Stimulated activated CD8-positive, alpha-beta memory T cell treated with anti-CD3 and anti-CD28 coated beads, Interleukin-4, amount 100 ng/mL, for 4 hours (primary cell): ENCODE measurements at regions not wholly inside any gene's neighbourhood (a gene's known extent, or its start where the extent isn't known, plus 50 kb on each side); places are given as distances from the start of the nearest gene placed in this dataset.

Experiments used
- DNase-seq, 2 donors: peaks; one replicate each; pipeline ENCODE4 v3.0.0-alpha.2; 2020; ENCODE audit warnings: low read depth in 2 of 2, low spot score in 1 of 2

DNA sequence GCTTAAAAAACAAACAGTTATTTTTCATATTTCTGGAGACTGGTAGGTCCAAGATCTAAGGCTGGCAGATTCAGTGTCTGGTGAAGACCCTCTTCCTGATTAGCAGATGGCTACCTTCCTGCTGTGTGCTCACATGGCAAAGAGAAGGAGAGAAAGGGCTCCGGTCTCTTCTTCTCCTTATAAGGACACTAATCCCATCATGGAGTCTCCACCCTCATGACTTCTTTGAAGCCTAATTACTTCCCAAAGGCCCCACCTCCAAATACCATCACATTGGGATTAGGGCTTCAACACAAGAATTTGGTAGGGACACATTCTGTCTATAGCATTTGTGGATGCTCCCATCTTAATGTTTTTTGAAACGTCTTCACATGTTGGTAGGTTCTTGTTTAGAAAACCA, 391.1 kb downstream of the TMEM161B start:
- DNase-seq, result no peak

DNA sequence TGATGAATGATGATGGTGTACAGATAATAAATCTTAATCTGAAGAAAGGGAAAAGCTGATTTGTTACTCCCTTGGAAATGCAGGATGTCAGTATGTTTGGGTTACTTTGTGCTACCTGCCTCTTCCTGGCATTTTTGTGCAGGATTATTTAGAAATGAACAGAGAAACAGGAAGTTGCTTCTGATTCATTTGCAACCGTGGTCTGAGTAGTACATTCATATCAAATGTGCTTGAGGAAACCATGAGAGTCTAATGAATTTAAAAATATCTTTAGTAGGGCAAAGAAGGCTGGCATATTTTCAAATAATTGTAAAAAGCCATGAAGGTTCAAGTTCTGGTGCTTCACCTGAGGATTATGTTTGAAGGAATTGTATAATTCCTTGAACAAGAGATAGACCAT, 391.6 kb downstream of the TMEM161B start:
- DNase-seq, result no peak

DNA sequence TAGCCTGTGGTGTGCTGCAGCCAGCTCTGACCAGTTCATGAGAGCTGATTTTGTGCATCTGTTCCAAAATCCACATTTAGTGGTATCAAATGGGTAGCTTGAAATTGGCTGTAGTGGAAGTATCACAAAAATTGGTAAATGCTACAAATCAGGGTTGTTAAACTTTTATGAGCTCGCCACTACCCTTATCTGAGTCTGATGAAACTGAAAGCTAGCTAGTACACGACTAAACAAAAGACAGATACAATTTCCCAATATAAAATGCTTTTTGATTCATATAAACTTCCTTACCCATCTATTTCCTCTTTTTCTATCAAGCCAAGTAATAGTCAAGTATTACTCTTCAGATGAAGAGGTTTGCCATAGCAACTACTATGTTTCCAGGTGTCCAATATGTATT, 392.0 kb downstream of the TMEM161B start:
- DNase-seq, result no peak

DNA sequence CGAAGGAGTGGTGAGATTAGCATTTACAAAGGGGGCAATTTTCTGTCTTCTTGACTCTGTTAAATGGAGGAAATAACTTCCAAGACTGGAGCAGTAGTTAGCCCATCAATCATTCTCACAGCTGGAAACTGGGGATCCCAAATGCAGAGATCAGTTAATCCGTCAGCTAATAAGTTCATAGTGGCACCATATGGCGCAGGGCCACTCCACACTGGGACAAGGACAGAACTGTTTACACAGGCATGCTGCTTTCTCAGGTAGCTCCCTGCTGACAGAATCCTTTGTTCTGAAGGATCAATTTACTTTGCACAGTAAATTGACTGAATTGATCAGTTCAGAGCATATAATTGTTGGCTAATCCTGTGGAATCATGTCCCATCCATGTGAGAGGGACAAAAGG, 395.7 kb downstream of the TMEM161B start:
- DNase-seq, result no peak

DNA sequence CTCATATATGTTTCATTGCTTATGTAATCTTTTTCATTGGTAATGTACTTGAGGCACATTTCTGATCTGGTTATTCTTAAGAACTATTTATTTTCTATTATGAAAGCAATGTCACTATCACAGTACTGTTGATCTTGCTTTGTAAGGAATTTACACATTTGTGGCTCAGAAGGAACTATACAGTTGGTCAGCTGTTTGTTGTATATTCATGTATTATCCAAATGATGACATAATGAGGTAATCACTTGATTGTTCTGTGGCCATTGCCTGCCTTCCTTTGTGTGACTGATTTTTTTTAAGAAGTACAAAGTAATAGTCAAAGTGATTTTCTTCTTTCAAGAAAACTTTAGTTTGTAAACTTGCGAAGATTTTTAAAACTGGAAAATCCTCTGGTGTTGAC, 399.9 kb downstream of the TMEM161B start:
- no peak for DNase-seq

DNA sequence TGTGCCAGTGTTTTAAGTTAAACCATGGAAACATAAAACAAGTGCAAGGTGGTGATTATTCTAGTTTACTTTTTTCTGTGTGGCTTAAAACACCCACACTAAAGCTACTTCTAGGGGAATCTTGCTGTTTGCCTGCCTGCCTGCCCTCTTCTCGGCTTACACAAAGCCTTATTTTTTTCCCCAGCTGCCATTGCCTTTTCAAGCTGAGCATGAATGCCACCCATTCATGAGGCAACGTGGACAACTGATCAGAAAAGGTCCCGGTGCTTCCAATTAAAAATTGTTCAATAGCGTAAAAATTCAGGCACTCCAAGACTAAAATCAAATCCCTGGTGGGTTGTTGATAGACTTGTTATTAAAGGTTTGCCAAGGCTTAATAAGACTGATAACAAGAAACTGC, 401.4 kb downstream of the TMEM161B start:
- no peak for DNase-seq

DNA sequence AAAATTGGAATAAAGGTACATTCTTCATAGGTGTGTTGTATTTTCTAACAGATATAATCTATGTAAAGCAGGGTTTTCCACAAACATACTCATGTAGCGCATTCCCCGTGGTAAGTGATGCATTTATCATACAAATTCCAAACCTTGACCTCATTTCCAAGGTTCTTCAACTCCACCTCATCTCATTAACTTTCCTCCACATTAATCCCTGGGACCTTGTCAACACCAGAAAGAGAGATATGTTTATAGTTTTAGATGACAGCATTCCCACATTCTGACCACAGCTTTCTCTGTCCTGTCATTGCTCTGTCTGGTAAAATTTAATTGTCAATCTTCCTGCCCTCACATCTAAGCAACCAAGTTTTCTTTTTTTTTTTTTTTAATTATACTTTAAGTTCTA, 415.1 kb downstream of the TMEM161B start:
- DNase-seq, result no peak

DNA sequence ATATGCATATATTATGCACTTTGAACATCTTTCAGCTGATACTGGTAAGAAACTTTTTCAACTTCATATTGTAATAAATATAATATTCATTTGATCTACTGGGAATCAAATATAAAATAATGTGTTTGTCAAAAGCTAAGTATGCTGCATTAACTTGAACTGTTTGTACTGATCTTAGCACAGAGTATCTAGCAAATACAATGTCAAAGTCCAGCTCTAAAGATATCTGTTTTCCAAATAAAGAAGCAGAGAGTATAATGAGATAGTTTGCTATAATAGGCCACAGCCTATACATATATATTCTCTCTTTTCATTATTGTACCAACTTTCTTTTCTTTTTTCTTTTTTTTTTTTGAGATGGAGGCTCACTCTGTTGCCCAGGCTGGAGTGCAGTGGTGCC, 417.0 kb downstream of the TMEM161B start:
- no peak for DNase-seq

DNA sequence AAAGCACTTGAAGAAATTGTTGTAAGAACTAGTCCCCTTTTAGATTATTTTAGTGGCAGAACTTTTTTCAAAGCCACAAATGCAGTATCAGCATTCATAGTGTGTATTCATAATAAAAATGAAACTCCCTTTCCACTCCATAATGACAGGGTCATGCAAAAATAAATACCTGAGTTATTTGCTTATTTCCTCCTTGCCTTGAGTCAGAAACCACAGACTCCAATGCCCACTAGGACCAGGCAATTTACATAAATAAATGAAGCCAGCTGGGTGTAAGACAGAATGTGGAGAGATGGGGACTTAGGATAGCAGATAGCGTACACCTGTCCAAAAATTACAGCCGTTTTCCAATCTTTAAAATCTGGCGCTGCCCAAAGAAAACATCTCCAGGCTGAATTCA, 417.8 kb downstream of the TMEM161B start:
- no peak for DNase-seq

DNA sequence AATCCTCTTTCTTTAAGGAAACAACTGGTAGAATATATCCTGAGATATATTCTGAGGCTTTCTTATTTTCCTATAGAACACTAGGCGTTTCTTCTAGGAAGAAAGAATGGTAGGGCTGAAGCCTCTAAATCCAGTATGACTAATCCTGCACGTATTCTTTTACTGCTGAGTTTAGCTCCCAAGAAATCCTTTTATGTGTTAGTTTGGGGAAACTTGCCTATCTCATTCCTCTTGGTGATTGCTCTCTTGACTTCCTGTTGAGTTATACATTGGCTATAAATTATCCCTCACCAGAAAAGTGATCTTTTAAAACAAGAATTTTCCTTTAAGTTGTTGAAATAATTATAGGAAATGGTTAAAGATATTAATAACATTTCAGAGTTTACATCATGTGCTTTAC, 422.9 kb downstream of the TMEM161B start:
- DNase-seq, result no peak

DNA sequence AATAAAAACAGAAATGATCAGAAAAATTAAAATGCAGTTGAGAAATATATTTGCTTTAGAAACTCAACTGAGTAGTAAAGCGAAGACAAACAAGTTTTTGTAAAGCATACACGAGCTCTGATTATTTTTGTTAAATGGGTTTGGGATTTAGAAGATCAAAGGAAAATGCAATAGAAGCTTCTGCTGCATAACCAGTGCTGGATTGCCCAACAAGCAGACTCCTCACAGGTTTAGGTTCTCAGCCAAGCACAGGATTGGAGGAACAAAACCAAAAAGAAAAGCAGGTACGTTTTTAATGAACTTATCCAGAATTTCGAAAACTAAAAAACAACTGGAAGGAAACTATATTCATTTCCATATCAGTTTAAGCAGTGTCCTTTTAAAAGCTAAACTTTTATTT, 423.8 kb downstream of the TMEM161B start:
- DNase-seq, result no peak

DNA sequence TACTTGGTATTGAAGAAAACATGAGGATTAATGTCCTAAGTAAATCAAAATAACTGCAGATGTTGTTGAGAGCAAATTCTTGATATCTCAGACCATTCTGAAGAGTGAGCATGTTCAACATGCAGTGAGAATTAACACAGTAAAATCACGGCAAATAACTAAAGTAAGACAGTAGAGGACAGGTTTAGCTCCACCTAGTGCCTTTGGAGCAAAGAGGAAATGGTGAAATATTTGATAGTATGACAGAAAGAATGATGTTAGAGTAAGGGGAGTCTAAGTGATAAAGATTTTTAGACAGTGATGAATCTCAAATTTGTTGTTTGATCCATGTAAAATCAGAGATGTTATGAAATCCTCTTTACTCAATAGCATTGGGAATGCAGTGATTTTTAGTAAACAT, 424.2 kb downstream of the TMEM161B start:
- DNase-seq, result no peak

DNA sequence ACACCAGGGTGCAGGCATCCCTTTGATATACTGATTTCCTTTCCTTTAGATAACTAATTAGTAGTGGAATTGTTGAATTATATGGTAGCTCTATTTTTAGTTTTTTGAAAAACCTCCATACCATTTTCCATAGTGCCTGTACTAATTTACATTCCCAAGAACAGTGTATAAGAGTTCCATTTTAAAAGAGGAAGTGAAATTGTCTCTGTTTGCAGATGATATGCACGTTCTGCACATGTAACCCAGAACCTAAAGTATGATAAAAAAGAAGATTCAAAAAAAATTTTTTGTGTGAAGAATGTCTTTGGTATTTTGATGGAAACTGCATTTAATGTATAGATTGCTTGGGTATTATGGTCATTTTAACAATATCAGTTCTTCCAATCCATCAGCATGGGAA, 424.0 kb upstream of the CCNH start:
- no peak for DNase-seq

DNA sequence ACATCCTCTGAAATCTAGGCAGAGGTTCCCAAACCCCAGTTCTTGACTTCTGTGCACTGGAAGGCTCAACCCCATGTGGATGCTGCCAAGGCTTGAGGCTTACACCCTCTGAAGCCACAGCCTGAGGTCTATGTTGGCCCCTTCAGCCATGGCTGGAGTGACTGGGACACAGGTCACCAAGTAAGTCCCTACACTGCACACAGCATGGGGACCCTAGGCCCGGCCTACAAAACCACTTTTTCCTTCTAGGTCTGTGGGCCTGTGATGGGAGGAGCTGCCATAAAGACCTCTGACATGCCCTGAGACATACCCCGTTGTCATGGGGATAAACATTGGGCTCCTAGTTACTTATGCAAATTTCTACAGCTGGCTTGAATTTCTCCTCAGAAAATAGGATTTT, 418.8 kb upstream of the CCNH start:
- no peak for DNase-seq

DNA sequence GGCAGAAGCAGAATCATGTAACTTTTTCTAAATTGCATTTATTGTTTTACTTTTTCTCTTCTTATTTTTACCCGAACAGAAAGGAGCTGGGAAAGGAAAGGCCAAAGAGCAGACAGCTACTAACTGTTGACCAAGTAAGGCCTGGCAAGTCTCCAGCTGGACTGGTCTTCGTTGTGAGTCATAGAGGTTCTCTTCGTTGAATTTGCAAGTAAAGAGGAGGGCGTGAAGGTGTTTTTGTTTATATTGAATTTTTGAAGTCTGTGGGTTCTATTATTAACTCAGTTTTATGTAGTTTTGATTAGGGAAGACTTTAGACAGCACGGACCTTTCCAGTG, 416.5 kb upstream of the CCNH start:
- DNase-seq, result no peak

DNA sequence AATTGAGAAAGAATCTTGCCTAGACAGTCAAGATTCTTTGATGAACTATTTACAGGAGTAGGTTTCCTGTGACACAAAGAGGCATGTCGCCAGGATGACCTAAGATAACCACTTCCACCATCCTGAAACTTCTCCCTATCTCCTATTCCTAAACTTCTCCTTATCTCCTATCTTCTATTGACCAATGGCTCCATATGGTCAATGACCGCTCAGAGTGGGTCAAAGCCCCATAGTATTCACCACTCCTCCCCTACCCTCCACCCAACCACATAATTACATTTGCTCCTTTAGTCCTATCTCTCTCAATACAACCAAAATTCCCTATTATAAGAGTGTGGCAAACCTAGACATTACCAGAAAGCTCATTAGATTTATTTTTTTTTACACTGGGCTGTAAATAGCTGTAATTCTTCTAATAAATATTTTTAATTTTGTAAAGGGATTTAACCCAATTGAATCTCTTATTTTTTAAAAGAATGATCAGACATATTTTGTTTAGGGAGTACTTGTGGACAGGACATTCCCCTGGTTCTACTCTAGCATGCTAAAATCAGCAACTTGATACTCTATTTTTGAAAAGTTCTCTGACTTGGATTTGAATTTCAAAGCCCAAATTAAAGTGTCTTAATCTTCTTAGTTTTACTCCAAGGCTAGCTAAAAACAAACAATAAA, 416.0 kb upstream of the CCNH start:
- DNase-seq, result no peak

DNA sequence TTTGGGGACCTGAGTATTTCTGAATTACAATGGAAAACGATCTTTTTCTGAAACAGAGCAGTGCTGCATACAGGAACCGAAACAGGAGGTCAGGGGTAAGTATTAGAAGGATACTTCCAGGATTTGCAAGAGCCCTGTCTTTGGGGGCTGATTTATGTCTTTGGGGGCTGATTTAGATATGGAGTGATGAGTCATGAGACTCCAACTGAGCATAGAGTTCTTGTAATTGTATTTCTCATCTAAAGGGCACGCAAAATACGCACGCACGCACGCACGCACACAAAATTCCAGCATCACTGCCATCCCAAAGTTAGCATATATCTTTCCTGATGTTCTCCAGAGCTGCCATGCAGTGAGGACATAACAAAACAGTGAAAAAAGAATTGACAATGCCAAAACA, 414.8 kb upstream of the CCNH start:
- DNase-seq, result no peak

DNA sequence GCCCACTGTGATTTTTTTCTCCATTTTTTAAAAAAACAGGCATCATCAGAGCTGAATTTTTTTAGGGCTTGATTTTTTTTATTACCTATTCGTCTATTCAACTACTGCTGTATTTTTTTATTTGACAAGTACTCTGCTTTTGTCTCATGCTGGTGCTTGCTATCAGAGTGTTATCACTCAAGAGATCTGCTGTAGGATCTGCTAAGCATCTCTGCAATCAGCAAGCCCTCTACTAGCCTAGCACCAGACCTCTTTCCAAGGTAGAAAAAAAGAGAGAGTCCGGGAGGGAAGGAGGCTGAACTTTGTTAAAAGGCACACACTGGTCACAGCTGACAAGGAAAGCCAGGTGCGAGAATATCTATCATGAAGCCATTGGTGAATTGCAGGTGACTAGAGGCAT, 413.8 kb upstream of the CCNH start:
- DNase-seq, result no peak

DNA sequence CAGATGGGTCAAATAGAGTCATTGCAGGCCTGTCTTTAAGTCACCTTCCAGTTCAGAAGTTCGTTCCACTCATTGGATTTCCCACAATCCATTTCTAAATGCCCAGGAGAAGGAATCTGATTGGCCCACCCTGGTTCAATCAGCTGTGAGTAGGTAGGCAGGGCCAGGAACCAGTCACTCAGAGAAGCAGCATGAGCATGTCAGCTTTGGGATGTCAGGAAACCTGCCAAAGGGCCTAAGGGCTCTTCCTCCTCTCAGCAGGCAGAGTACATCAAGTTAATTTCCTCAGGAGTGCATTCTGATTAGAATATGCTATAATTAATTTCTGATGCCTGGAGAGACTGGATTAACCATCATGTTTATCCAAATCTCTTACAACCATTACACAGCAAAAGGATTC, 412.9 kb upstream of the CCNH start:
- DNase-seq, result no peak

DNA sequence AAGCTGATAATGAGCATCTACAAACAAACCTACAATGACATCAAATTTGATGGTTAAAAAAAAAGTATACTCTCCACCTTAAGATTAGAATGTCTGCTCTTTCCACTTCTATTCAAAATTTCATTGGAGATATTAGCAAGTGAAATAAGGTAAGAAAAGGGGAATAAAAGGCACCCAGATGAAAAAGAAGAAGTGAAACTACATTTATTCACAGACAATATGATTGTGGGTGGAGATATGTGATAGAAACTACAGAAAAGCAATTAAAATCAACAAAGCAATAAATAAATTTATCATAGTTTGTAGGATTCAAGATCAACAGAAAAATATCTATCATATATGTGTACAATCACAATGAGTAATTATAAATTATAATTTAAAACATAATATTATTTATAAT, 395.1 kb upstream of the CCNH start:
- DNase-seq, result no peak

DNA sequence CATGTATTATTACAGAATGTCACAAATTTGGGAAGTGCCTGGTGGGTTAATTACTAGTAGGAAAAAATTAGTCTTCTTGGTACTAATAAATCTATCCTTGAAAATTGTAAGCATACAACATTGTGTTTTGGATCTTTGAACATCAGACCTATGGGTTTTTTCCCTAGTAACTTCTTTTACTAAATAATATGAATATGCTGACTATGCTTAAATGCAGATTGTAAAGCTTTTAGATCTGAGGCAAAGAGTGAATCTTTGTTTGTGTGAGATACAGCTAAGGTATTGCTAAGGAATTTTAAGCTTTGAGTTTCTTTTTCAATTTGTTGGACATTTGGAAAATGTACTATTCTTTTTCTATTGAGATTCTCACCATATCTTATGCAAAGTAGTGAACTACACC, 390.6 kb upstream of the CCNH start:
- no peak for DNase-seq

DNA sequence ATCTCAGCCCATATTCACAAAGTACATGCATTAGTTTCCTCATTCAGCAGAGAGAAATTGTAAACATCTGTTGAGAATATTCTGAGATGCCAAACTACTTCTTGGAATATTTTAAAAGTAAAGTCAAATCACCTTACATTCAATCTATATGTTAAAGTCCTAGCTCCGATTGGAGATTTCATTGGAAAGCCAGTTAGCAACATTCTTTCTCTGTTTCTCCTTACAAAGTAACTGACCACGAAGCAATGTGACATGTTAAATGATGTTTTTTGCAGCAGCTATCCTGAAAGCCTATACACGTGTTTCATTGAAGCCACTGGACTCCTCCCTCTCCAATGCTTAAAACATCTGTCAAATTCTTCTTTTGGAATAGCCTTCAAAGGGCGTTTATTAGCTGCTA, 379.1 kb upstream of the CCNH start:
- no peak for DNase-seq

DNA sequence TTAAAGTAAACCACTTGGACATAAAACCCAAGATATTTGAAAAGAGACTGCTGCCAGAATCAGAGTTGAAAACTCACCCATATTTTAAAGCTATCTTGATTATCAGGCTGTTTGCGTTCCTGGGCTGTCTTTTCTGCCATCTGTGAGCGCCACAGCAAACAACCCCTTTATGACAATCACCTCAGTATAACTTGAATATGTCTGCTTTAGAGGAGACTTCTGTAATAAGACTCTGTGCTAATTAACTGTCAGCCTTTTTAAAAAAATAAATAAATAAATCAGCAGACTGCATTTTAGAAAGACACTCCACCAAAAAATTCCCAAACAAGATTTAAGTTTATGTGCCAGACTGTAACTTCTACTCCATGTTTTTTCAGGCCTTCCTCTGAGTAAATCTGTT, 375.7 kb upstream of the CCNH start:
- DNase-seq, result no peak

DNA sequence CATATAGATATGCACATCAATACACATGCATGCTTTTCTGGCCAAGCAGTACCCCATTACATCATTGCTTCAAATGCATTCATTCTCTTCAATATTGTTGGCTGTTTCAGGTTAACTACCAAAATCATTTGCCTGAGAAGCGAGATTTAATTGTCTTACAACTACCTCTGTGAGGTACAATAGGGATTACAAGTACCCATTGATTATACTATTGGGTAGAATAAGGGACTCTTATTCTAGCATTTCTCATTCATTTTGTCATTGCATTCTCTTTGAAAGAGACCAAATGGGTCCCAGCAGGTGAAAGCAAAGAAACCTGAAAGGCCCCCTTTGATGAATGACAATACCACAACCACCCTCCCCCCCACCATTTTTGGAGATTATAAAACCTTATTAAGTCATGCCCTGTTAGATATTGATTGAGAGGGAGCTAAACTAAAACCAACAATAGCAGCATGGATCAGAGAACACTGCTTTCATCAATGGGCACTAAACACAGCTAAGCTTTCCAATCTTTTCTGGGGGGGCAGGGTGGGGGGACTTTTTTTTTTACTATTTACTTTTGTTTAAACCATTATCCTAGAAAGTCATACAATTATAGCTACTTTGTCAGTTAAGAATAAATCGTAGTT, 375.0 kb upstream of the CCNH start:
- no peak for DNase-seq
